Vagina (tissue), 2 donors: ENCODE measurements at regions not wholly inside any gene's neighbourhood (a gene's known extent, or its start where the extent isn't known, plus 50 kb on each side); places are given as distances from the start of the nearest gene placed in this dataset.

Source experiments
- CTCF ChIP-seq, 3 experiments: fragments of 450-650 bp in 2 of 3; fragments of 200-600 bp in 1 of 3; sonication (generic) in 1 of 3; IDR thresholded peaks; one replicate each; pipeline ENCODE4 v1.5.1; 2017 to 2019; ENCODE audit warnings: antibody characterized with exemption in 3 of 3, mild to moderate bottlenecking in 2 of 3, moderate library complexity in 2 of 3
- POLR2A ChIP-seq, 2 donors: fragments of 450-650 bp; IDR thresholded peaks; one replicate each; pipeline ENCODE4 v1.6.1; 2017; ENCODE audit warnings: antibody characterized with exemption in 2 of 2, mild to moderate bottlenecking in 2 of 2, moderate library complexity in 2 of 2
- POLR2AphosphoS5 ChIP-seq, 2 donors: sonication (generic); formaldehyde crosslinking; IDR thresholded peaks; one replicate each; pipeline ENCODE4 v1.9.0; 2017; ENCODE audit warnings: antibody characterized with exemption in 2 of 2, mild to moderate bottlenecking in 2 of 2, low read depth in 1 of 2; ENCODE audit not compliant: insufficient read depth in 1 of 2

GRCh38 chr1:55640708-55641473, 425.7 kb upstream of the USP24 start:
- TF ChIP-seq CTCF (IDR thresholded peaks at IDR 0.05) (no peak), POLR2A (IDR thresholded peaks at IDR 0.05) (no peak), POLR2AphosphoS5 (IDR thresholded peaks at IDR 0.05; ENCODE audit: insufficient read depth in 1 of 2, low read depth in 1 of 2) (peak in 1 of 2 donors; percentile 51)
